Mucosa of gallbladder (tissue), 1 donor: ENCODE measurements at regions not wholly inside any gene's neighbourhood (a gene's known extent, or its start where the extent isn't known, plus 50 kb on each side); places are given as distances from the start of the nearest gene placed in this dataset.
"Not testable (repeated sequence)": the region's sequence is repeated elsewhere in the genome, so short reads cannot be mapped to it uniquely, and the experiment has no call there.

Experiments used
- DNase-seq: peaks from one replicate; pipeline ENCODE4 v3.0.0-alpha.2; 2020; ENCODE audit warnings: low spot score
- donor health status: DM: no; HTN: no; CAD: no.

DNA sequence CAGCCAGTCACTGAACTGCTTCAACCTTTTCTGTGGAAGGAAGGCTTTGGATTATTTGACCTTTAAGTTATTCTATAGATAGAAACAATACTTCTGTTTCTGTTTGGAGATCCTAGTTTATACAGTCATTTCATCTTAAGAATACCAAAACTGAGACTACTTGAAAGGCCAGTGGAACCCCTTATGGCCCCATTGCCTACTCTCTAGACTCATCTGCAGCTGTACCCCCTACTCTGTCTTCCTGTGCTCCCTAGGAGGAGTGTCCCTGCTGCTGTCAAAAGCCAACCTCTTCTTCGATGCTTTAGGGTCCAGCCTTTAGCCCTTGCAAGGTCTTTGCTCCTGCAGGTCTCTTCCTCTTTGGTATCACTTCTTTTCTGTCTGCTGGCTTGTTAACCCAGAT is 169.6 kb downstream of the EDEM1 start:
- DNase-seq = no peak

DNA sequence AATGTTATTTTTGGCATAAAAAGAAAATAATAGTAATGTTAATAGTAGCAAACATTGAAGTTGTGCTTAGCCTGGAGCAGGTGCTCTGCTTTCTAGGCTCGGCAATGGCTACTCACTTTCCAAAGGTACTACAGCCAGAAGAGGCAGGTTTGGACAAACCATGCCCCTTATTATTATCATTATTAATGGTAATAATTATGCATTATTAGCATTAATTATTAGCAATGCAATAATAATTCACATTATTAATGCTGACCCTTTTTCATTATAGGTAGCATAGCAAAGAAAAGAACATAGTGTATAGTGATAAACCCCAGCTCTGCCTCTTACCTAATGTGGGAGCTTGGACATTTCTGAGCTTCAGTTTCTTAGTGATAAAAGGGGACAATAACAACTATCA is 171.4 kb downstream of the EDEM1 start:
- DNase-seq = no peak

DNA sequence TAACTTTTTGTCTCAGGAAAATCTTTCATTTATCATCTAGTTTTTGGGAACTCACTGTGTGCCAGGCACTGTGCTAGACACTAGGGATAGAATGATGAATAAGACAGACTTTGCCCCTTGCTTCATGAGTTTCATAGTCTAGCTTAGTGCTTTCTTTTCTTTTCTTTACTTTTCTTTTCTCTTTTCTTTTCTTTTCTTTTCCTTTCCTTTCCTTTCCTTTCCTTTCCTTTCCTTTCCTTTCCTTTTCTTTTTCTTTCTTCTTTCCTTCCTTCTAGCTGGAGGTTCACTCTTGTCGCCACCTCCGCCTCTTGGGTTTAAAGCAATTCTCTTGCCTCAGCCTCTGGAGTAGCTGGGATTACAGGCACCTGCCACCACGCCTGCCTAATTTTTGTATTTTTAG is 172.9 kb downstream of the EDEM1 start:
- DNase-seq = no peak

DNA sequence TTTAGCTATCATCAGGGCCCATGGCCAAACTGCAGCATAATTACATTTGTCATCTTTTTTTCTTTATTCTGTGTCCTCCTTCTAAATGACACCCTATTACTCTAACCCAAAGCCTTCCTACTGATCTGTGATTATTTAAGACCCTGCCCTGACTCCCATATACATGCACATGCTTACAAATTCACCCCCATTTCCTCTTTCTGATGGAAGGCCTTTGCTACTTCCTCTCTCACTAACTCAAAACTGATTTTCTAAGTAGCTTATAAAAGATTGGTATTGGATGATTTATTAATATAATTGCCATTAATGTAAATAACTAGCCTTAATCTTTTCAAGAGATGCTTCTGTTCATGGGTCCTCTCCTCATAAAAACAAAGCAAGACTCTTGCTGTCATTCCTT is 179.2 kb downstream of the EDEM1 start:
- no peak for DNase-seq

DNA sequence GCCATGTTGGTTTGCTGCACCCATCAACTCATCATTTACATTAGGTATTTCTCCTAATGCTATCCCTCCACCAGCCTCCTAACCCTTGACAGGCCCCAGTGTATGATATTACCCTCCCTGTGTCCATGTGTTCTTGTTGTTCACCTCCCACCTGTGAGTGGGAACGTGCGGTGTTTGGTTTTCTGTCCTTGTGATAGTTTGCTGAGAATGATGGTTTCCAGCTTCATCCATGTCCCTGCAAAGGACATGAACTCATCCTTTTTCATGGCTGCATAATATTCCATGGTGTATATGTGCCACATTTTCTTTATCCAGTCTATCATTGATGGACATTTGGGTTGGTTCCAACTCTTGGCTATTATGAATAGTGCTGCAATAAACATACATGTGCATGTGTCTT is 184.0 kb downstream of the EDEM1 start:
- DNase-seq = not testable (repeated sequence)

DNA sequence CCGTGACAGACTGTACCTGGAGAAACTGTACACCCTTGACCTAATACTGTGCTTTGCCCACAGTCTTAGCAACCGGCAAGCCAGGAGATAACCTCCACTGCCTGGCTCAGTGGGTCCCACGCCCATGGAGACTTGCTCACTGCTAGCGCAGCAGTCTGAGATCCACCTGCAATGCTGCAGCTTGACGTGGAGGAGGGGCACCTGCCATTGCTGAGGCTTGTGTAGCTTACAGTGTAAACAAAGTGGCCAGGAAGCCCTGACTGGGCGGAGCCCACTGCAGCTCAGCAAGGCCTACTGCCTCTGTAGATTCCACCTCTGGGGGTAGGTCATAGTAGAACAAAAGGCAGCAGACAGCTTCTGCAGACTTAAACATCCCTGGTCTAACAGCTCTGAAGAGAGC is 189.3 kb downstream of the EDEM1 start:
- peak; percentile 77 for DNase-seq

DNA sequence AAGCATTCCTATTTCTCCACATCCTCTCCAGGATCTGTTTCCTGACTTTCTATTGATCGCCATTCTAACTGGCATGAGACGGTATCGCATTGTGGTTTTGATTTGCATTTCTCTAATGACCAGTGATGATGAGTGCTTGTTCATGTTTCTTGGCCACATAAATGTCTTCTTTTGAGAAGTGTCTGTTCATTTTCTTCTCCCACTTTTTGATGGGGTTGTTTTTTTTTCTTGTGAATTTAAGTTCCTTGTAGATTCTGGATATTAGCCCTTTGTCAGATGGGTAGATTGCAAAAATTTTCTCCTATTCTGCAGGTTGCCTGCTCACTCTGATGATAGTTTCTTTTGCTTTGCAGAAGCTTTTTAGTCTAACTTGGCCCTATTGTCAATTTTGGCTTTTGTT is 191.8 kb downstream of the EDEM1 start:
- DNase-seq = not testable (repeated sequence)

DNA sequence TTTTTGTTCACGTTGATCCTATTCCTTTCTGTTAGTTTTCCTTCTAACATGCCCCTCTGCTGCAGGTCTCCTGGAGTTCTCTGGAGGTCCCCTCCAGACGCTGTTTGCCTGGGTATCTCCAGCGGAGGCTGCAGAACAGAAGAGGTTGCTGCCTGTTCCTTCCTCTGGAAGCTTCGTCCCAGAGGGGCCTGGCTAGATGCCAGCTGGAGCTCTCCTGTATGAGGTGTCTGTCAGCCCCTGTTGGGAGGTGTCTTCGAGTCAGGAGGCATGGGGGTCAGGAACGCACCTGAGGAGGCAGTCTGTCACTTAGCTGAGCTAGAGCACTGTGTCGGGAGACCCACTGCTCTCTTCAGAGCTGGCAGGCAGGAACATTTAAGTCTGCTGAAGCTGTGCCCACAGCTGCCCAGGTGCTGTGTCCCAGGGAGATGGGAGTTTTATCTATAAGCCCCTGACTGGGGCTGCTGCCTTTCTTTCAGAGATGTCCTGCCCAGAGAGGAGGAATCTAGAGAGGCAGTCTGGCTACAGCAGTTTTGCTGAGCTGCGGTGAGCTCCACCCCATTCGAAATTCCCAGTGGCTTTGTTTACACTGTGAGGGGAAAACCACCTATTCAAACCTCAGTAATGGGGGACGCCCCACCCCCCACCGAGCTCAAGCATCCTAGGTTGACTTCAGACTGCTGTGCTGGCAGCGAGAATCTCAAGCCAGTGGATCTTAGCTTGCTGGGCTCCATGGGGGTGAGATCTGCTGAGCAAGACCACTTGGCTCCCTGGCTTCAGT is 196.2 kb downstream of the EDEM1 start:
- DNase-seq = not testable (repeated sequence)

DNA sequence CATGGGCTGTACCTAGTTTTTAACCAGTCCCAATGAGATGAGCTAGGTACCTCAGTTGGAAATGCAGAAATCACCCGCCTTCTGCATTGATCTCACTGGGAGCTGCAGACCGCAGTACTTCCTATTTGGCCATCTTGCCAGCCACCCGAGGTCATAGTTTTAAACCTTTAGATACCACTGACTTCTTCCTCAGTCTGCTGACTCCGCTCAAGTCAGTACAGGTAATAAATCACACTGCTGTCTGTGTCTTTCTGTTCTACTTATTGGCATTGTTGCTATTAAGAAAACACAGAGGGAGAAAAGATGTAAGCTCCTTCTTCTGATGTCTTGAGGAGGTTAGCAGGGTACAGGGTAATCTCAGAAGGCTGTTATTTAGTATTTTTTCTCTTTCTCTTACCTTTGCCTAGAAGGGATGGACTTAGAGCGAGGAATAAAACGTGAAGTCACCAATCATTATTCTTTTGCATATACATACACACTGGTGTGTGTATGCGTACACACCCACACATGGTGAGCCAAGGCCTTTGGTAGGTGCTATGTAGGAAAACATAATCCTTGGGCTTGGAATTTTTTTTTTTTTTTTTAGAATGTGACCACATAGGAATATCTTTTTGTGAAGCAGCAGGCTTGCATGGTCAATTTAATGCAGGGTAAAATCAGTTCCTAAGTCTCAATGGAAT is 197.2 kb downstream of the EDEM1 start:
- DNase-seq = no peak

DNA sequence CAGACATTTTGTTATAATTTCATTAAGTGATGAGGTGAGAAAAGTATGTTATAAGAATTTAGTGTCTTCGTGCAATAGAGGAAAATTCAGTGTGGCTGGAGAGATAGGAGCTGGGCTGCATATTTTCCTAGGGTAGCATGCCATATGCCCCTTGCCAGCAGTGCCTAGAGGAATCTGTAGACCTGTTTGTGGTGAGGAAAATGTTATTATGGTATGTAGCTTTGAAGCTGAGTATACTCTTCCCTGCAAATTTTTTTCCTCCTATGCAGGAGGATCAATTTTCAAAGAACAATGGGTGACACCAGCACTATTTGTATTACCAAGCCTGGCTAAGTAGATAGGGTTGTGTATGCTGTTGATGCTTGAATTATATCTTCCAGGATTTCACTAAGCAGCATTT is 200.6 kb downstream of the EDEM1 start:
- no peak for DNase-seq

DNA sequence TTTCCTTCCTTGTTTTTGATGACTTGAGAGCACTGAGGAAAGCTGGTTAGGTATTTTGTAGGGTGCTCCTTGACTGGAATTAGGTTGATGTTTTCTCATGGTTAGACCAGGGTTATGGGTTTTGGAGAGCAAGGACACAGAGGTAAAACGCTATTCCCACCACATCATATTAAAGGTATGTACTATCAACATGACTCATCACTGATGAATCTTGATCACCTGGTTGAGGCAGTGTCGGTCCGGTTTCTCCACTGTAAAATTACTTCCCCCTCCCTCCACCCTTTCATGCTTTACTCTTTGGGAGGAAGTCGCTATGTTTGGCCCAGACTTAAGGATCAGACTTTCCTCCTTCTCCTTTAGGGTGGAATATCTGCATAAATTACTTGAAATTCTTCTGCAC is 201.6 kb downstream of the EDEM1 start:
- DNase-seq = peak; percentile 38

DNA sequence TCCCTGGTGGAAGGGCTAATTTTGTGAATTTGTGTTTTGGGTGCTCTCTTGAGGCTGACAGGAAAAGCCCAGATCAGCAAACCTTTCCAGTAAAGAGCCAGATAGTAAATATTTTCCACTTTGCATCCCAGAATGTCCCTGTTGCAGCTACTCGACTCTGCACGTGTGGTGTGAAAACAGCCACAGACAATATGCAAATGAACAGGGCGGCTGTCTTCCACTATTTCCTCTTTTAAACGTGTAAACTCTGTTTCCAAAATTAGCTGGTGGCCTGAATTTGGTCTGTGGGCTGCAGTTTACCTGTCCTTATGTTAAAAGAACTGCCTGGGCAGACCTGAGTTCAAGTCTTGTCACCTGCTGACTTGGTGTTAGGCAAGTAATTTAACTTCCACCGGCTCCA is 202.7 kb downstream of the EDEM1 start:
- DNase-seq = no peak

DNA sequence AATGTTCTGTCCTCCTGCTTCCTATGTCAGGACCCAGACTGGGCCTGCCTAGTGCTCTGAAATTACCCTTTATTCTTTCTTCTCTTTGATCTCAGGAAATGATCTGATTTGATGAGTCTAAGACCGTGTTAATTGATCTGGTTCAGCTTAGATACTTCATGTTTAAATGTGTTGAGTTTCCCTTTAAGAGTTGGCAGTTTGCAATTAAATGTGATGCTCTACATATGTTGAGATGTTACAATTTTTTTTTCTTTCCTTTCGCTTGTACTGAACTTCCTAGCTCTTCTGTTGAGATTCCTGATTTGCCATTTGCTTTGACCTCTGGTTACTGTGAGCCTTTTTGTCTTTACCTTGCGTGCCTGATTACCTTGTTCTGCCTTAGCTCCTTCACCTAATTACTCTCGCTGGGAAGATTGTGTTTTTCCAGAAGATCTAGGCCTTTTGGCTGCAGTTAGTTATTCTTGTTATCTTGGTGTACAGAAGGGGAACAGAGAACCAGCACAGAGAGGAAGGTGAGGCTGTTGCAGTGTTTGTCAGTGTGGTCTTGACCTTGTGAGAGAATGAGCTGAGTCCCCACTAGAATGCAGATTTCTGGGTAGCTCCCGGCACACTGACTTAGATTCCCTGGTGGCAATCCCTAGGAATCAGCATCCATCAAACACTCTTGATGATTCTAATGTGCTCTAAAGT is 203.6 kb downstream of the EDEM1 start:
- DNase-seq = no peak

DNA sequence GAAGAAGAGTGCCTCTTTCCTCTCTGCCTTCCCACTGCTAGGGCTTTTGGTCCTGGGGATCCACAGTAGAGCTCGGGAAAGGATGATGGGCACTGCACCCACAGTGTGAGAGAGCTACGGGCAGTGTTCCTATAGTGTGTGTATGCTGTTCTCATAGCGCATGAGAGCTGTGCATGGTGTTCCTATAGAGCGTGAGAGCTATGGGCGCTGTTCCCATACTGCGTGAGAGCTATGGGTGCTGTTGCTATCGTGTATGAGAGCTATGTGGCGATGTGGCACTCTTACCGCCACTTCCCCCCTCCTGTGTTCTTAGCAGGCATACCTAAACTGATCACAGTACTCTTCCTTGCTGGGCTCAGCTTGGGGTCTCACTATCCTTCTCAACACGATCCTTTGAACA is 213.5 kb downstream of the EDEM1 start:
- no peak for DNase-seq

DNA sequence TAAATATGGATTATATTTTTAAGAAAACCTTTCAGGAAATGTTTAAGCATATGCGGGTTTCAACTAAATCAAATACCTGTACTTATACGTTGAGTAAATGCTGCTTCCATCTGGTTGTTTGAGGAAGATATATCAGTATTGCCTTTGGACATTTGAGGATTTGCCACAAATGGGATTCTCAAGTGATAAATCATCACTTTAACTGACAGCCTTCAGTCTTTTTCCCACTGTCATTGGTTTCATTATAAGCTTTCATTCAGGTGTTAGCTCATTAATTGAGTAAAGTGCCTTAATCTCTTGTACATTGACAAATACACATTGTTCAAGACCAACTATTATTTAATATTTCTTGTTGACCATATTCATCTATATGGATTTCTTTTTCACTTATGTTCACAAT is 217.2 kb downstream of the EDEM1 start:
- no peak for DNase-seq

DNA sequence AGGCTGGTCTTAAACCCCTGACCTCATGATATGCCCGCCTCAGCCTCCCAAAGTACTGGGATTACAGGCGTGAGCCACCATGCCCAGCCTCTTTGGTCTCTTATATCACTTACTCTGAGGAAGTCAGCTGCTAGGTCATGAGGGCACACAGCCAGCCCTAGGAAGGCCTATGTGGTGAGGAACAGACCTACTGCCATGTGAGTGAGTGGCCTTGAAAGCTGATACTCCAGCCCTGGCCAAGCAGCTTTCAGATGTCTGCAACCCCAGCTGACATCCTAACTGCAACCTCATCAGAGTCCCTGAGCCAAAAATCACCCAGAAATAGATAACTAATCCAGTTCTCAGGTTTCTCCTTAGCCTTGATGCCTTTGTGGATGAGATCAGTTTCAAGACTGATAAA is 224.3 kb downstream of the EDEM1 start:
- no peak for DNase-seq

DNA sequence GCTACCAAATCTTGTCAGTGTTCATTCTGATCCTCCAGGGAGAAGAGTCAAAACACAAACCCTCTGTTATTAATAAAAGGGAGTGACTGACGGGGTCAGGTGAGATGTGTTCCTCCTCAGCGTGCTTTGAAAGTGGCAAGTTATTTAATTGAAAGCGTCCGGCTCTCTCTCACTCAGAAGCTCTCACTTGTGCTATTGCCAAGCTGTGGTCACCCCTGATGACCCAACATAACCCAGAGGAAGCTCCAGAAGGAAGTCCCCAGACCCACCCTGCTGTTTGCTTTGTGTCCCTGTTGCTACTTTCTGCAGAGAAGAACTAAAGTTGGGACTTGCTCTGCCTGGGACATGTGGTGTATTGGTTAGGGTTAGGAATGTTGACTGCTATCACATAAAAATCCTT is 235.6 kb downstream of the EDEM1 start:
- no peak for DNase-seq

DNA sequence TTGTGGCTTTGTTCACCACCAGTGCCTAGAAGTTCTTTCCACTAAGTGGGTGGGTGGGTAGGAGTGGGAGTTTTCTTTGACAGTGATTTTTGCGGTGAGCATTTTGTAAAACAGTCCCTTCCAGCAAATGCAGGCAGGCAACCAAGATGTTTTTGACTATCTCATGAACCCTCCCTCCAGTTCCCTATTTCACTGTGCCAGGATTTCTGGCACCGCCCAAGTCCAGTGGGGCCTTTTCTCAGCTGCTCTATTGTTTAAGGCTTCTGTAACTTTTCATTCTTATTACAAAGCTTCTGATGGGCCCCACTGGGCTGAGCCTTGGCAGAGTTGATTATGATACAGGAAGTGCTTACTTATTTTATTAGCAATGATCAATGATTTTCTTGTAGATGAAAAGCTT is 236.0 kb downstream of the EDEM1 start:
- no peak for DNase-seq

DNA sequence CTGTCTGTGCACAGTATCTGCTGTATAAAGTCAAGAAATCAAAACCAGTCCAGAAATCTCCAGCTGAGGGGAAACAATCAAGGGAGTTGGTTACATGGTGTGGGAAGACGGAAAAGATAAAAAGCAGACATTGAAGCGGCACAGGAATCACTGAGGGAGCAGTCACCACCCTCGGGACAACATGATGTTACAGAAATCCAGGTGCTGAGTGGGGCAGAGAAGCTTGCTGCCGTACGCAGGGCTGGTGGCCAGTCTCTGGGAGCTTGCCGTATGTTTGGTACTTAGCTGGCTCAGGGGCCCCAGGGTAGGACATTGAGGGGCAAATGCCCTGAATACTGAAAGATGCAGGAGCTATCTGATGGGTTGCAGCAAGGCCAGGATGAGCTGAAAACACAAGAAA is 237.9 kb downstream of the EDEM1 start:
- no peak for DNase-seq

DNA sequence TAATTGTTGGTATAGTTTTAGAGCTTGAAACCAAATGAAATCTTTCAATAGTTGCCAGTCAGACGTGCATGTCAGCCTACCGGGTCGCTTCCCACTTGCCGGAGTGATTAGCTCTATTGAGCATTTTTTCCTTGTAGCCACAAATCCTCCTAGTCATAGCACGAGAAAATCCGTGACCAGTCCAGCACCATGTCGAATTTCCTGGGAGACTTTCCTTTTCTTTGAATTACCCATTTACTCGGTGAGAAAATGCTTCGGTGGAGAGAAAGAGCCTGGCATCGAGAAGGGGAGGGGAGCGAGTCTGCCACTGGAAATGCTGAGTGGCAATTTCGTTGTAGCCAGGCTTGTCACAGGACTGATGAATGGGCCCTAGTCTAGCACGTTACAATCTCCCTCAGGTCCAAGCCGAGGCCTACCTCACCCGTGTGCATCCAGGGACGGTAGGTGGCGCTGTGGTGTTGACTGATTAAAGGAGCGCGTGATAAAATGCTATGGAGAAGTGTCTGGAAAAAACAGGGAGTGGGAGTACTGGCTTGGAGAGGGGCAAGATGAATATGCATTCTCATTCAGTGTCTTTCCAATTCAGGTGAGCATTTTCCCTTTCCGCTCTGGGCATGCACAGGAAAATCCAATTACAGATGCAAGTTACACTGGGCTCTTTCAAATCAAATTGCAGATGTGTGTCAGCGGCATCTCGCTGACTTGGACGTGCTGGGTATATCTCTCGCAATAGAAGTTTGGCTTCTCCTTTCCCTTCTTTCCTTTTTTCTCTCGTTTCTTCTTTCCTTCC is 238.8 kb downstream of the EDEM1 start:
- peak; percentile 83 for DNase-seq

DNA sequence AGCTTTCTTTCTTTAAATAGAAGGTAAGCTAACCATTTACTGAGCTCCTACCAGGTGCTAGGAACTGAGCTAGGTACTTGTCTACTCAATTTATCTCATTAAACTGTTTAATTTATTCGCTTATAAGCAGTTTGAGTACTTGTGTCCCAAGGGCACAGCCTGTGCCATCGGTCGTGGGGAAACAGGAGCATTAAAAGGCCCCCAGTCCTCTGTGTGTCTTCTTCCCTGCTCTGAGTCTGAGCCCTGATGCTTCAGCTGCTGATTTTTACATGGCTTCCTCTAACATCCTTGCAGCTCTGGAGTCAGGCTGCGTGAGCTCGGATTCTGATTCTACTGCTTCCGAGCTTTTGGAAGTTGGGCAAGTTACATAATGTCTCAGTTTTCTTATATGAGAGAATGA is 239.5 kb downstream of the EDEM1 start:
- no peak for DNase-seq

DNA sequence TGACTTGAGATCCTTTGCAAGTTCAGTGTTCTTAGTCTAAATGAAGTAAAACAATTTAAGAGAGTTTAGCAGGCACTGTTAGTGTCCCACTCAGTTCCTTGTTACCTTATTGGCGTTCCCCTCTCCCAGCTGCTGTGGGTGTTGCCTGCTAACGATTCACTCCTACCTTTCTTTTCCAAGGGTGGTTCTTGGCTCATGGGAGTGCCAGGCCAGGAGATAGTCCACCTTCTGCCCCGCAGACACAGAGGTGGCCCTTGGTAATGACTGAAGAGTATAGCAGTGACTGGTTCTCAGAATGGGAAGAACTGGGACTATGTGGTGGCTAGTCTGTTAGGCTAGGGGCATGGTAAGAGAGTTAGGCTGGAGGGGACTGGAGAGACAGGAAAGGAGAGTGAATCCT is 240.4 kb downstream of the EDEM1 start:
- no peak for DNase-seq
